Renal cortex interstitium (tissue), 11 donors: ENCODE measurements at regions not wholly inside any gene's neighbourhood (a gene's known extent, or its start where the extent isn't known, plus 50 kb on each side); places are given as distances from the start of the nearest gene placed in this dataset.
"Not testable (repeated sequence)": the region's sequence is repeated elsewhere in the genome, so short reads cannot be mapped to it uniquely, and the experiment has no call there.

Experiments used
- DNase-seq, 11 donors: peaks; one replicate each; pipeline ENCODE4 v3.0.0-alpha.2; 2013; ENCODE audit warnings: low read depth in 9 of 11, low spot score in 4 of 11; ENCODE audit errors: extremely low read depth in 1 of 11

GRCh38 chr21:17738176-17738953 lies 80.8 kb downstream of the C21orf91 start:
- DNase-seq, result no peak

GRCh38 chr21:17736072-17736471 lies 83.1 kb downstream of the C21orf91 start:
- no peak for DNase-seq

GRCh38 chr21:17733209-17733608 lies 85.9 kb downstream of the C21orf91 start:
- no peak for DNase-seq

- DNase-seq, result peak in 1 of 11 donors; percentile 47
These were observed 86.8 kb downstream of the C21orf91 start for GRCh38 chr21:17732306-17732705.

GRCh38 chr21:17731554-17731953 lies 87.6 kb downstream of the C21orf91 start:
- no peak for DNase-seq

- no peak for DNase-seq
These were observed 88.4 kb downstream of the C21orf91 start for GRCh38 chr21:17730782-17731181.

- DNase-seq, result no peak
These were observed 89.7 kb downstream of the C21orf91 start for GRCh38 chr21:17729455-17729854.

- DNase-seq, result no peak
These were observed 91.8 kb downstream of the C21orf91 start for GRCh38 chr21:17727361-17727760.

GRCh38 chr21:17726047-17726829 lies 92.9 kb downstream of the C21orf91 start:
- no peak for DNase-seq

- DNase-seq, result no peak
These were observed 93.8 kb downstream of the C21orf91 start for GRCh38 chr21:17725339-17725738.

- DNase-seq, result no peak
These were observed 100.2 kb upstream of the BTG3 start for GRCh38 chr21:17712887-17713286.

- DNase-seq, result no peak
These were observed 99.2 kb upstream of the BTG3 start for GRCh38 chr21:17711896-17712295.

- no peak for DNase-seq
These were observed 96.5 kb upstream of the BTG3 start for GRCh38 chr21:17709266-17709611.

GRCh38 chr21:17708522-17709265 lies 96.0 kb upstream of the BTG3 start:
- no peak for DNase-seq

- no peak for DNase-seq
These were observed 87.0 kb upstream of the BTG3 start for GRCh38 chr21:17699524-17700189.

GRCh38 chr21:17697473-17697872 lies 84.8 kb upstream of the BTG3 start:
- no peak for DNase-seq

GRCh38 chr21:17694416-17694815 lies 81.7 kb upstream of the BTG3 start:
- not testable (repeated sequence) for DNase-seq

GRCh38 chr21:17693801-17694200 lies 81.1 kb upstream of the BTG3 start:
- no peak for DNase-seq

- DNase-seq, result no peak
These were observed 77.4 kb upstream of the BTG3 start for GRCh38 chr21:17690078-17690494.
